DMS153 treated with DMSO at 0.1 percent for 48 hours (cell line): ENCODE measurements at regions not wholly inside any gene's neighbourhood (a gene's known extent, or its start where the extent isn't known, plus 50 kb on each side); places are given as distances from the start of the nearest gene placed in this dataset.
"Not testable (repeated sequence)": the region's sequence is repeated elsewhere in the genome, so short reads cannot be mapped to it uniquely, and the experiment has no call there.

Experiments
- DNase-seq: peaks from one replicate; lab custom pipeline; 2025; ENCODE audit not compliant: unreplicated experiment; lab: John Stamatoyannopoulos, UW

DNA sequence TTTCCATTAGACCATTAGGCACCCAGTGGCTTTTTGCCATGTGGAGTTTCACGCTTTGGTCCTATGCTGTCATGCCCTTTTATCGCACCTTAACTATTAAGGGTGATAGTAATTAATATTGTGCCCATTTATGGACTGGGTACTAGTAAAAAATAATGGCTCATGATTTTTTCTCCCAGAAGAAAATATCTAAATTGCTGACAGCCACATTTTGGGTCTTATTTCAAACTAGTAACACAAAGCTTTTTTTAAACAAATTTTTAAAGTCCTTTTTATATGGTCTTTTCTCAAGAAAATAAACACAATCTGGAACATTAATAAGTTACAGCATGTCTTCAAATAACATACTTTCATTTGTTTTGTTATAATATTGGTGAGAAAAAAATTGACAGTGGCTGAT, 179.7 kb downstream of the ANKRD7 start:
- no peak for DNase-seq

DNA sequence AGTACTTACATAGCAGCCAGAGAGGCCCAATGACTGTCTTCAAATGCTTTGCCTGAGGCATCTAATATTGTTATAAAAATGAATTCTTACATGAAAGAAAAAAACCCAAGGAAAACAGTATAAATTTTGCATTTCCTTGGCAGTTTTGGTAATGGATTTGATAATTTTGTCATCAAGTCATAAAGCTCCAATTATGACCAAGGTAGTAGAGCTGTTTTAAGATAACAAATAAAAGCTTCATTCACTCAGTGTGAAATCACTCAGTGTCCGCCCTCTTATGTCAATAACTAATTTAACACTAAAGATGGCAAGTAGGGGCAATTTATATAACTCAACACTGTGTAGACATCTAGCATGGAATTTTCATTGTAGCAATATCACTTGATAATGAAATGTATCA, 193.9 kb downstream of the ANKRD7 start:
- no peak for DNase-seq

DNA sequence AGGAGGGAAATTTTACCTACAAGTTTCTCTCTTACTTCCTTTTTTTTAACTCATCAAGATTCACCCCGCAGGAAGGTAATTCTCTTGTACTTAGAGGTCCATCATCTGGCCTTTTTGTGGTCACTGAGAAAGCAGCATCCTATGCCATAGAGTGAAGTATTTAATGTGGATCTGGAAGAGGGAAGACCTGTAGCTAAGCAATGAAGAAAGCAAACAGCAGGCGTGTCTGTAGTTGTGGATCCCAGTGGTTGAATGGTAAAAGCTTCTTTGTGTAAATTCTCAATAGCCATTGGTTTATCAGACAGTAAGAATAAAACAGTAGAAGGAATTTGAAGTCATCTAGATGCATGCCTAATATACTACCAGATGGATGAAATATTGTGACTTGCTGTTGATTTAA, 196.4 kb downstream of the ANKRD7 start:
- DNase-seq, result no peak

DNA sequence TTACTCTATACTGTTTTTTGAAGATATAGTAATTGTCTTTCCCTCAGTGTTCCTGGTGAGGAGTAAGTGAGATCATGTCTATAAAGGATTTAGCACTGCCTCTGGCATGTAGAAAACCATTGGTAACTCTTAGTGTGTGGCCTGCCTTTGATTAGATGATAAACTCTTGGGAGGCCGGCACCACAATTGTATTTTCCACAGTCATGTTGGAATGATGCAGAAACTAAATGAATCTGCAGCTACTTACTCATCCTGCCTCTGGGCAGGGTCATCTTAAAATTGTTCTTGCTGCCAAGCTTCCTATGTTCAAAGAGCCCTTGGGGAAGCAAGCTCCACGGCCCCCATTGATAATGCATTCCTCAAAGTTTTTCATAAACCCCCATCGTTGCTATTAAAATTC, 204.6 kb downstream of the ANKRD7 start:
- DNase-seq, result no peak

DNA sequence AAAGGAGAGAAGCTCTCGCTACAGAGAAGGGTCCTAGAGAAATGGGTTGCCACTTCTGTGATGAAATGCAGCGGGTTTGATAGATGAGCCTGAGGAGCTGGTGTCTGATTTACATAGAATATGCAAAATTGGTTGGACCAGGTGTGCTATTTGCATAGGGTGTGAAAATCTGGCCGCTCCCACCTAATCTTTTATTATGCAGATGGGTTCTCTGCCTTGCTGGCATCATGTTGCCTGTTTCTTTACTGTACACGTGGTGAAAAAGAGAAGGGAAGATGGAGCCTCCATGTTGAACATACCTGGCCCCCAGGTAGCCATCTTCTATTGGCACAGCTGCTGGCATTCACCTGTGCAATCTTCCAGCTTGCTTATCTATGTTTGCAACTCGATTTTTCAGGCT, 212.2 kb downstream of the ANKRD7 start:
- no peak for DNase-seq

DNA sequence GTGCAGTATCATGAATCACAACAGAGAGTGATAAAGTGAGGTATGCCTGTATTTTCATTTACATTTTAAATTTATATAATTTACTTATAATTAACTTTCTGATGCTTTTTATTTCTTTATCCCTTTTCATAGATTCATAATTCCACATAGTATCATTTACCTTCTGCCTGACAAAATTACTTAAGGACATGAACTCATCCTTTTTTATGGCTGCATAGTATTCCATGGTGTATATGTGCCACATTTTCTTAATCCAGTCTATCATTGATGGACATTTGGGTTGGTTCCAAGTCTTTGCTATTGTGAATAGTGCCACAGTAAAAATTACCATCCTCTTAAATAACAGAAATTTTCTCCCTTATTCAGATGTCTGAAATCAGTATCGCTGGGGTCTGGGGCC, 224.5 kb downstream of the ANKRD7 start:
- not testable (repeated sequence) for DNase-seq

DNA sequence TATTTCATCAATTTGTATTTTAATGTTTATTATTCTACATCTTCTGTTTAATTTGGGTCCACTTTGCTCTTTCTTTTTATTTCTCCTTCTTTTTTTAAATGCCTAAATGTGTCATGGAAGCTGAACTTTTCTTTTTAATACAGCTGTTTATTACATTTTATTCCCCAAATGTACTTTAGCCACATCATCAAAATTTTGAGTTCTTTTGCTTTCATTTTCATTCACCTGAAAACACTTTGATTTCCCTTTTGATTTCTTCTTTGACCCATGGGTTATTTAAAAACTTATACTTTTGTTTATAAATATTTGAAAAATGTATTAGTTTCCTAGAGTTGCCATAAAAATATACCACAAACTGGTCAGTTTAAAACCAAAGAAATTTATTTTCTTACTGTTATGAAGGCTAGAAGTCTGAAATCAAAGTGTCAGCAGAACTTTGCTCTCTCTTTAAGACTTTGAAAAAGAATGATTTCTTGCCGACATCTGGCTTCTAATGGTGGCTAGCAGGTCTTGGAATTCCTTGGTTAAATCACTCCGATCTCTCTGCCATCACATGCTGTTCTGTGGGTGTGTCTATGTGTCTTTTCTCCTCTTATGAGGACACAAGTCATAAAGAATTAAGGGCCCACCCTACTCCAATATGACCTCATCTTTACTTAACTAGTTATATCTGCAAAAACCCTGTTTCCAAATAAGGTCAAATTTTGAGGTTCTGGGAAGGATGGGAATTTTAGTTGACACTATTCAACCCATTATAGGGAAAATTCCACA, 225.5 kb downstream of the ANKRD7 start:
- no peak for DNase-seq

DNA sequence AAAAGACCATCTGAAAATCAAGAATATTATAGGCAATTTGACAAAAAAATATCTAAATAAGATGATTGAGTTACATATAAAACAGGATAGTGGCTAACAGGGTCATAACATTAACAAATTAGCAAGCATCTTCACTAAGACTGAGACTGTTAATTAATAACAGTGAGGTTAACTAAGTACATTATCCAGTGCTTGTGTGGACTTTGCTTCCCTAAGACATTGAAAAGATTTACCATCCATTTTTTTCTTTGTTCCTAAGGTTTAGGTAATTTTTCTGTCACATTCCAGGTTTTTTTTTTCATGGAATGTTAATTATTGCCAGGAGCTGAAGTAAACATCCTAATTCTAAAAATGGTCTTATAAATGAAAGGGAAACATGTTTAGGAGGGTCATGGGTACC, 227.6 kb downstream of the ANKRD7 start:
- DNase-seq, result no peak

DNA sequence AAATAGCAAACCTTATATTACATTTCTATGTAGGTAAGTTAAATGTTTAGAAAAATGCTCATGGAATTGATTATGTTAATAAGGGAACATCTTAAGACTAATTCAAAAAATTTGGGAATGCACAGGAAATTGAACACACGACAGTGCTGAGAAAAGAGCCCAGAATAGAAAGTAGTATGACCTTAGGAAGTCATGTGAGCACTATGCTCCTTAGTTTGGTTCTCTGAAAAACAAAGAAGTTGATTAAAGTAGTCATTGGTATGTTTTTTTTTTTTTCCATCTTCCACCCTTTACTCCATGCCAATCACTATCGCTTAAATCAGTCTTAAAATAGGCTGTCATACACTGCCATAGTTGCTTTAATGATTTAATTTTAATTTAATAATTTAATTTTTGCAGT, 242.9 kb downstream of the ANKRD7 start:
- DNase-seq, result no peak

DNA sequence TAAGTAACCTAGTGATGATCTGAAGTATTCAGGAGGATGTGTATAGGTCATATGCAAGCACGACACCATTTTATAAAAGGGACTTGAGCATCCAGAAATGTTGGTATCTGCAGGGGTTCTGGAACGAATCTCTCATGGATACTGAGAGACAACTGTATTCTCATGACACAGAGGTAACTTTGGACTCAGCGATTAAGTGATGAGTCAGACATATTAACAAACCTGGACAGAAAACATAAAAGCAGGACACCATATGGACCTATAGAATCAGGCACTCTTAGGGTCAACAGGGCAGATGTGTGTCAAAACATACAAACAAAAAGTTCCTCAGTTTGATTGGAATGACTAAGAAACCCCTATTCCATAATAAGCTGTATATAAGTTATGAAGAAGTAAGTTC, 248.1 kb downstream of the ANKRD7 start:
- DNase-seq, result no peak

DNA sequence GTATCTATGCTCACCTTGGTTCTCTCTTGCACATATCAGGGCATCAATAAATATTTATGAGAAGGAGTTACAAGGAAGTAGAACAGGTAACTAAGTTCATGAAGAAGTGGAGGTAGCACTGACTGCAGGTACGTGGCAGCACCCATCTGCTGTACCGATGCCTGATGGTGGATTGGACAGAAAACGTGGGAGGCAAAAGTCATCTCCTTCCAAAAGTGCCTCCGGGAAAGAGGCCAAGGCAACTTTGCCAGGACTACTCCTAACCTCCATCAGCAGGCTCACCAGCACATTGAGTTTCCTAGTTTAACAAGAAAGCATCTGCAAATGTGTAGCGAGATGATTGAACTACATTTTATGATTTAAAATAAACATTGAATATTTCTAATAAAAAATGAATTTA, 248.8 kb downstream of the ANKRD7 start:
- DNase-seq, result no peak

DNA sequence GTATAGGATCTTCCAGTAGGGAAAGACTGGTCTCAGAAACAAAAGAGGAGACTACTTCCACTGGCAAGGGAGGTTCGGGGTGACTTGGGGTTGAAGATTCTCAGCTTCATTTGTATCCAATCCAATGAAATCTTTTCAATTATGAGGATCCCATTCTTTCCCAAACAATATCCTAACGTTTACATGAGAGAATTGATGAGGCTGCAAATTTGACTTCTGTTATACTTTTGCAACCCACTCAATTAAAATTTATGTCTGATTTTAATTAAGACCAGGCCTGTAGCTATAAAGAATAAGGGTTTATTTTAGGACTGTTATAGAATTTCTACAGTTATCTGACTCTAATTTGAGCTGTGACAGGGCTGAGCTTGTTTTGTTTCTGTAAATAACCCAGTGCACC, 251.5 kb downstream of the ANKRD7 start:
- no peak for DNase-seq

DNA sequence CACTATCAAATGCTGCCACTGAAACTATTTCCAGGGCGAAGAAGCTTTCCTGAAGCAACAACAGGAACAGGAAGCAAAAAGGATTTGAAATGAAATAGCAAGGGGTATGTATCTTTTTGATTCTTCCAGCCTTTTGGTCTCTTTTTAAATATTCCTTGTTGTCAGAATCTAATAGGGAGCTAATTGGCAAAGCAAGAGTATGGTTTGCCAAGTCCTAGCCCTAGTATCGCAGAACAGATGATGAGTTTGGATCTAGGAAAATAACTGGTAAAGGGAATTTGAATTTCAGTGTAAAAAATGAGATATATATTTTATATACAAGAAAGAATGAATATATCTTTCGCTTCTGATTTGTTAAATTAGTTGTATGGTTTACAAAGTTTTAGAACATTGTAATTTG, 252.5 kb downstream of the ANKRD7 start:
- no peak for DNase-seq

DNA sequence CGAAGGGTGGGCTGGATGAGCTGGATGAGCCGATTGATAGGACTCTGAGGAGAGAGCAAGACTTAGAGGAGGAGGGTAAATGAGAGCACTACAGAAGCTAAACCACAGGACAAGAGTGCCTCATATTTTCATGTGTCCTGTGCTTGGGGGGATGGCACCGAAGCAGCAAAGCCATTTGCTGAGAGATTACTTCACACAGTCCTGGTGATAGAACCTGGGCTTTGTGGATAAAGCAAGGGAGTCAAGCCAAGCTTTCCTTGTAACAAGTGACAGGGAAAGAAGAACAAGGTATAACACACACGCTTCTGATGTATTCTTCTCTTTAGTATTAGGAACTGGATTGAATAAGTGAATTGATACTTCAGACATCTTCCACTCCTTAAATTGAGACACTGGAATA, 253.7 kb downstream of the ANKRD7 start:
- no peak for DNase-seq

DNA sequence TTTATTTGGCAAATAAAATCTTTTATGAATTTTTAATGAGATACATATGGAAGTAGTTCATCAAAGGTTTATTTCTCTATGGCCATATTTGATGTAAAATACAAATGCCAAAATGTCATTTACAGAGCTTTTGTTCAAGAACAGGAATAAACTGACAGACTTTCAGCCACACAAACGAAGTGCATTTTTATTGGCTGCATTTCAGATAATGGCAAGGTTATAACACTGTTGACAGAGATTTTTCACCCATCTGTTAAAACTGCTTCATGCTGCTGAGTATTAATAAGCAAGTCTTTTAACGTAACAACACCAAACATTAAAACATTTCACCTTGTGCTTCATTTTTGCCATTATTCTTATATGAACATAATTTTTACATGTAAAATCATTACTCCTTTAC, 254.4 kb downstream of the ANKRD7 start:
- DNase-seq, result no peak

DNA sequence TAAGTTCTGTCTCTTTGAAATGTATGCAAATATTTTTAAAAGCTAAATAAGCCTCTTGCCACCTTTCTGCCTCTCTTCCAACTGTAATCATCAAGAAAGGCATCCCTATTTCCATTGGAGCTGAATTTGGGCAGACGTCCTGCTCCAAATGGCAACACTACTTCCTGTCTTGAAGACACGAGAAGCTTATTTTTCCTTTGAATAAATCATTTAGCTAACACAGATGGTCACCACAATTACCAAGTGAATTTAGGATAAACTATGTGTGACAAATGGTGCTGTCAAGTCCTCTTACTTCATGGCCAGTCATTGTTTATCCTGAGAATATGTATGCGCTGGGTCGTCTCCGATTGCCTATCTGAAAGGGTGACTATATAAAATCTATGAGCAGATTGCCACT, 268.0 kb downstream of the ANKRD7 start:
- DNase-seq, result no peak

DNA sequence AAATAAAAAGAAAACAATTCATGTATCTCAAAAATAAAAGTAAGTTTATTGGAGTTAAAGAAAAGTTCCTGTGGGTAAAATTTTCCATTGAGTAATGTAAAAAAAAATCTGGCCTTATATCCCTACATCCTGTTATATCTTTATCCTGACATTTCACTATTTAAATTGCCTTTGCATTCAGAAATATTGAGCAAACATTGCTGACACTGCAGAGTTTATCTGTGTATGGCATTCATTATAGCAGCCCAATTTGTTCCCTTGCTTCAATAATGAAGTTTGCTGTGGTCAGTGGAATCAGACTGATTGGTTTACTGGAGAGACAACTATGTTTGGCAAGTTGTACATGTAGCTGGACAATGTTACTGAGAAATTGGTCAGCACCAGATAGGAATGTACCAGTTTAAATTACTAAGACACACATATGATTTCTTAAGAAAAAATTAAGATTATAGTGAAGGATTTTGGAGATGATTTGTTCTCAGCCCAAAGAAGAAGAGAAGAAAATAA, 271.7 kb downstream of the ANKRD7 start:
- DNase-seq, result no peak

DNA sequence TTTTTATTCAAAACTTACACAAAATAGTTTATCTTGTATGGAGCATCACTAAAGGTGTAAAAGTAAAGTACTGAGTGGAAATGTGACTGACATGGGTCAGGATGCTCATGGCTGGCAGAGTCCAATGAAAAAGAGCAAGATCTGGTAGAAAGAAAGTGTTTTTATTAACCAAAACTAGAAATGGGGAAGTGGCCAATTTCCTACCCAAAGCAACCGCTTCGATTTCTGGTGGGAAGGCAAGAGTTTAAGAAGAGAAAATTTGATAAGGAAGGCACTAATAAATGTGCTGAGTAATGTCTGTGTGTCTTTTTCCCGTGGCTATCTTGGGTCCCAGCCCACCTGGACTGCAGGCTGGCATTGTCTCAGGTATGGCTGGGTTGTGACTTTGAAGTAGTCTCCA, 277.7 kb downstream of the ANKRD7 start:
- DNase-seq, result no peak

DNA sequence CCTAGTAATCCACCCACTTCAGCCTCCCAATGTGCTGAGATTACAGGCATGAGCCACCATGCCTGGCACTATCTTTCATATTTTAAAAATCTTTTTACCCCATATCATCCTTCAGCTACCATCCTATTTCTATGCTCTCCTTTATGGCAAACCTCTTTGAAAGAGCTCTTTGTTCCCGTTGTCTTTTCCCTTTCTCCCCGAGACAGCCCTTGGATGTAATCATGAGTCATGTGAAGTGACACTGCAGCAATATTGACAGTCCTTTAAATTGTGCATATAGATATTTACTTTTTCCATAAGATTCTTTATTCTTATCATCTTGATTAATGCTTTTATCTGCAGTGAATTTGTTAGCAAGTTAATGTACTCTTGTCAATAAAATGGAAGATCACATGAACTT, 286.6 kb downstream of the ANKRD7 start:
- DNase-seq, result no peak

DNA sequence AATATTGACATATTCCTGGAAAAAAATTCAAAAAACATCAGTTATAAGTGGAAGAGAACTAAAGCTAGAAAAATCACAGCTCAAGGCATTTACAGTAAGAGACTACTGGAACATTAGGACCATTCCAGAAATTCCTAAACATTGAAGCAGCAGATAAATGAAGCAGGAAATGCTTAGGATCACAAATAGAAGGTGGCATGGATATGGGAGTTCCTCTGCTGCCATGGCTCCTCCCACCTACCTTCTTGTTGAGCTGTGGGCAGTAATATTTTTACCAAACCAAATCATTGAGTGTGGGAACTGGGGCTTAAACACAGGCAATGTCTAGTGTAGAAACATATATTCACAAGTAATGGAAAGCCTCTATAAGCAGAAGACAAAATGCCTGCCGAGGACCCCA, 292.8 kb downstream of the ANKRD7 start:
- DNase-seq, result no peak

DNA sequence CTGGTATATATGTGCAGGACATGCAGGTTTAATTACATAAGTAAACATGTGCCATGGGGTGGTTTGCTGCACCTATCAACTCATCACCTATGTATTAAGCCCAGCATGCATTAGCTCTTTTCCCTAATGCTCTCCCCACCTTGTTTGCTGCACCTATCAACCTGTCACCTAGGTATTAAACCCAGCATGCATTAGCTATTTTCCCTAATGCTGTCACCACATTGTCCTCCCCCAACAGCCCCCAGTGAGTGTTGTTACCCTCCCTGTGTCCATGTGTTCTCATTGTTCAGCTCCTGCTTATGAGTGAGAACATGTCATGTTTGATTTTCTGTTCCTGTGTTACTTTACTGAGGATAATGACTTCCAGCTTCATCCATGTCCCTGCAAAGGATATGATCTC, 300.5 kb downstream of the ANKRD7 start:
- DNase-seq, result no peak

DNA sequence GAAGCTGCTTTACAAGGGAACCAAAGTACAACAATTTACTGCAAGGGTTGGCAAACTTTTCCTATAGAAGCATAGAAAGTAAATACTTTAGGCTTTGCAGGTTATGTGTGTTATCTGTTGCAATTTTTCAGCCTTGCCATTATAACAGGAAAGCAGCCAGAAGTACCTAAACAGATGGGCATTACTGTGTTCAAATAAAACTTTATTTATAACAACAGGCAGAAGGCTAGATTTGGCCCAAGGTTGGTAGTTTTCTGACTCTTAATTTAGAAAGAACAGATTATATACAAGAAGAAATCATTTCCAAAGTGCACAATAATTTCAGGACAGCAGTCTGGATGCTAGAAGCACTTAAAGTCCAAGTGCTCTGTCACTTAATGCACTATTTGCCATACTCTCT, 307.1 kb downstream of the ANKRD7 start:
- no peak for DNase-seq

DNA sequence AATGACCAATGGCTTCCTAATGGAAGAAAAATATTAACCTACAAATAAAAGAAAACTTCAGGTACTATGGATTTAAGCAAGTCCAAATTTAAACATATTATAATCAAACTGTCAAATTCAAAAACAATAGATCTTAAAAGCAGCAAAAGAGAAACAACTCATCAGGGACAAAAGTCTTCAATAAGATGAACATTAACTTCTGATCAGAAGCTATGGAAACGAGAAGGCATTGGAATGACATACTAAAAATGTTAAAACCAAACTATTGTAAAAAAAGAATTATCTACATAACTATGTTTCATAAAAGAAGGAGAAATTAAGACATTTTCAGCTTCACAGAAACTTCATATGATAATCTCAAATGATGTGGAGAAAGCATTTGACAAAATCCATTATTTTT, 334.7 kb downstream of the ANKRD7 start:
- DNase-seq, result no peak
